ENCODE measurements at regions not wholly inside any gene's neighbourhood (a gene's known extent, or its start where the extent isn't known, plus 50 kb on each side); places are given as distances from the start of the nearest gene placed in this dataset.
"Not testable (repeated sequence)": the region's sequence is repeated elsewhere in the genome, so short reads cannot be mapped to it uniquely, and the experiment has no call there.

- DNase-seq (ENCODE audit: low read depth in 2 of 2) = no peak
Measured at GRCh38 chr13:33340631-33341030, 55.1 kb upstream of the STARD13 start.

- DNase-seq (ENCODE audit: low read depth in 2 of 2) = no peak
Measured at GRCh38 chr13:33341861-33342452, 56.4 kb upstream of the STARD13 start.

GRCh38 chr13:33345842-33346241, 60.3 kb upstream of the STARD13 start:
- DNase-seq (ENCODE audit: low read depth in 2 of 2) = no peak

GRCh38 chr13:33347861-33348260, 62.3 kb upstream of the STARD13 start:
- no peak for DNase-seq (ENCODE audit: low read depth in 2 of 2)

- DNase-seq (ENCODE audit: low read depth in 2 of 2) = no peak
Measured at GRCh38 chr13:33348366-33348765, 62.8 kb upstream of the STARD13 start.

- no peak for DNase-seq (ENCODE audit: low read depth in 2 of 2)
Measured at GRCh38 chr13:33349288-33349985, 63.9 kb upstream of the STARD13 start.

- DNase-seq (ENCODE audit: low read depth in 2 of 2) = no peak
Measured at GRCh38 chr13:33349986-33350826, 64.7 kb upstream of the STARD13 start.

- DNase-seq (ENCODE audit: low read depth in 2 of 2) = no peak
Measured at GRCh38 chr13:33351319-33351718, 65.8 kb upstream of the STARD13 start.

- no peak for DNase-seq (ENCODE audit: low read depth in 2 of 2)
Measured at GRCh38 chr13:33352041-33352440, 66.5 kb upstream of the STARD13 start.

GRCh38 chr13:33352526-33352925, 67.0 kb upstream of the STARD13 start:
- no peak for DNase-seq (ENCODE audit: low read depth in 2 of 2)

- no peak for DNase-seq (ENCODE audit: low read depth in 2 of 2)
Measured at GRCh38 chr13:33353210-33353609, 67.7 kb upstream of the STARD13 start.

- no peak for DNase-seq (ENCODE audit: low read depth in 2 of 2)
Measured at GRCh38 chr13:33353646-33354045, 68.1 kb upstream of the STARD13 start.

GRCh38 chr13:33355201-33355895, 69.8 kb upstream of the STARD13 start:
- no peak for DNase-seq (ENCODE audit: low read depth in 2 of 2)

- not testable (repeated sequence) for DNase-seq (ENCODE audit: low read depth in 2 of 2)
Measured at GRCh38 chr13:33358076-33358475, 72.5 kb upstream of the STARD13 start.

- DNase-seq (ENCODE audit: low read depth in 2 of 2) = no peak
Measured at GRCh38 chr13:33362986-33363727, 77.6 kb upstream of the STARD13 start.

- no peak for DNase-seq (ENCODE audit: low read depth in 2 of 2)
Measured at GRCh38 chr13:33364192-33364591, 78.6 kb upstream of the STARD13 start.

GRCh38 chr13:33366469-33367062, 81.0 kb upstream of the STARD13 start:
- no peak for DNase-seq (ENCODE audit: low read depth in 2 of 2)

GRCh38 chr13:33367171-33367895, 81.8 kb upstream of the STARD13 start:
- DNase-seq (ENCODE audit: low read depth in 2 of 2) = no peak

GRCh38 chr13:33367926-33368325, 82.4 kb upstream of the STARD13 start:
- DNase-seq (ENCODE audit: low read depth in 2 of 2) = no peak

- DNase-seq (ENCODE audit: low read depth in 2 of 2) = no peak
Measured at GRCh38 chr13:33369073-33369472, 83.5 kb upstream of the STARD13 start.
